ENCODE measurements at regions not wholly inside any gene's neighbourhood (a gene's known extent, or its start where the extent isn't known, plus 50 kb on each side); places are given as distances from the start of the nearest gene placed in this dataset.
"Not testable (repeated sequence)": the region's sequence is repeated elsewhere in the genome, so short reads cannot be mapped to it uniquely, and the experiment has no call there.

DNA sequence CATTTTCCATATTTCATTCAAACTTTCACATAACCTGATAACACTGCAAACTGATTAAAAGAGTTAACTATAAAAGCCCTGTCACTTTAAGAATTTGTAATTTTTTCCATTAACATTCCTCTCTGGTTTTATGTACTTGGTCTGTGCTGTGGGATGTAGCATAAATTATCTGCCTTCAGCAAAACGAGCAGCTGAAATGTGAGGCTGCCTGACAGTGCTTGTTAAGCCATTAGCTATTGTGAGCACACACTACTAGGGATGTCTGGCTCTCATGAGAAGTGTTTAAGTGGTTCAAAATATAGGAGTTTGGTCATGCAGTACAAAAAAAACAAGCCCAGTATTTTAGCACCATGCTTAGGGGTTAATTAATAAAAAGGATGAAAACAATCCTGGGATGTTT lies 63.0 kb downstream of the HOXA1 start:
- peak; percentile 49 for DNase-seq

DNA sequence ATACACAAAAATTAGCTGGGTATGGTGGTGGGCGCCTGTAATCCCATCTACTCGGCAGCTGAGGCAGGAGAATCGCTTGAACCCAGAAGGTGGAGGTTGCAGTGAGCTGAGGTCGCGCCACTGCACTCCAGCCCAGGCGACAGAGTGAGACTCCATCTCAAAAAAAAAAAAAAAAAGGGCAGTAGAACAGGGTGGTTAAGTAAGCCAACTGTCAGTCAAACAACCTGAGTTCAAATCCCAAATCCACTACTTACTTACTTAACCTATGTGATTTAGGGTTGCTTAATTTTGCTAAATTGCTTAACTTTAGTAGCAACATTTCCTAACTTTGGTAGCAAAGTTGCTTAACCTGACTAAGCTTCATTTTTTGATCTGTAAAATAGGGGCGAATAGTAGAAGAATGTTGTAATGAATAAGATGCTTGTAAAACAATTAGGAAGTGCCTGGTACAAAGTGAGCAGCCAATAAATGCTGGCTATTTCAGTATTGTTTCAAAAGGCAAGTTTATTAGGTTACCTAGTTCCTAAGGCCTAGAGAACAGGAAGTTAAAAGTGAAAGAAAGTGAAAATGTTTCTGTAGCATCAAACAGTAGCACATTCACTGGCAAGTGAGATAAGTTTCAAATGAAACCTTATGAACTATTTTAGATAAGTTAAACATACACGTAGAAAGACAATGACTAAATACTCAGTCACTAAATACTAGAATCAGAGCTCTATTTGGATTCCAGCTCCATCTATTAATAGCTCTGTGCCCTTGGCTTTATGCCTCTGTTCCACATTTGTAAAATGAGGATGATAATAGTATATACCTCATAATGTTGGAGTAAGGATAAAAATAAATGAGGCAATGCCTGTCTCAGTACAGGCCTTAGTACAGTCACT lies 64.3 kb downstream of the HOXA1 start:
- peak; percentile 23 for DNase-seq

DNA sequence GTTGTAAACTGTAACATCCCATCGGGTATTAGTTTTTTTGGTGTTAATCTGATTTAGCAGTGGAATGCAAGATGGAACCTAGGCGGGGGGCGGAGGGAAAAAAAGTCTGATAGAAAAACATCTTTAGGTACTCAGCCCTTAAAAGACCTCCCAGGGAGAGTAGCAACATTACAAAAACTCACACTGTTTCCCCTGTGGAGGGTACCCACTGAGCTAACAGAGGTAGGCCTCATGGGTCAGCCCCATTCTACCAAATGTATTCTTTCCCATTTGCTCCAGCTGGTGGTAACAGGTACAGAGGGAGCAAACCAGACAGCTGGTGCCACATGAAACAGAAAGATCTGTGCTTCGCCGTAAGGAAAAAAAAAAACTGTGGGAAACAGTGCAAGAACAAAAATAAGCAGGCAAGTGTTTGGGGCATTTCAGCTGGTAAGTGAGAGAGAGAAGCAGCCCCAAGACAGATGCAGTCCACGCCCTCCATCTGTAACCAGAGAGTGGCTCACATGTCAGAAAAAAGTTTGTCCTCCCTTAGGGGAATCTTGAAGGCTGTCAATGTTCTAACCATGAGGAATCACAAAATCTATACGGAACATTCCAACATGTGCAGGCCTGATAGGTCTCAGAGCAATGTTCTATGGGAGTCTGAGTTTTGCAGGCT lies 65.3 kb downstream of the HOXA1 start:
- no peak for DNase-seq

GRCh38 chr7:27025270-27025669 lies 70.5 kb downstream of the HOXA1 start:
- no peak for DNase-seq

GRCh38 chr7:27010068-27010467 lies 85.7 kb downstream of the HOXA1 start:
- DNase-seq = no peak

- no peak for DNase-seq
Measured at GRCh38 chr7:27000496-27000895, 95.3 kb downstream of the HOXA1 start.

DNA sequence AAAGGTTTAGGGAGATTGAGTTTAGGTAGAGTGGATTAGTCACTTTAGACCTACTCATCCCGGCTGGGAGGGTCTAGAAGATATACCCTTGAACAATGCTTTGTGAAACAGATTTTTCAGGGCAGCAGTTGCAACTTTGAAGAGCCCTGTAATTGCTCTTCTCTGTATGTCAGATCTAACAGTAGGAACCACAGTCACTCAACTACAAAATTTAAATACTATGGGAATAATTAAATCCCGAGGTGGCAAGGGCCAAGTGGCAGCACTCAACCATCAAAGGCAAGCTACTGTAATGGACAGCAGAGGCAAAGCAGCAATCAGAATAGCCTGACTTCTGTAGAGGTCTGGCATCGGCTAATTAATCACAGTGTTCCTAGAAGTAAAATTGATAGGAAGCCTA lies 97.5 kb downstream of the HOXA1 start:
- DNase-seq = not testable (repeated sequence)

DNA sequence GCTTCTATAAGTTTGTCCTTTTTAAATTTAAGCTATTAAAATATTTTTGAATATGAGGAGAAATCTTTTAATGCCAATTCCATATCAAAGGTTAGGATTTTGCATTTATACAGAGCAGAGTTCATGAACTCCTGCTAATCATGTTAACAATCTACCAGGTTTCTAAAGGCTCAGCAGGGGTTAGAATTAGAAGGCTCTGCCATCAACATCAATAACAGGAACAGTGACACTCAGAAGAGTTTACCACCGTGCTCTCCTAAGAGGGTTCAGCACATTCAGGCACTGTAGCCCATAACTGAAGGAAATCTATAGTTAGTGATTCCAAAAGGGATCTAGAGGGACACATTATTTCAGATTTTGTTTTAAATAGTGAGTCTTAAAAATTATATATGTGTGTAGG lies 100.1 kb downstream of the HOXA1 start:
- DNase-seq = peak; percentile 27

- DNase-seq = no peak
Measured at GRCh38 chr7:26993816-26994810, 101.7 kb downstream of the HOXA1 start.

DNA sequence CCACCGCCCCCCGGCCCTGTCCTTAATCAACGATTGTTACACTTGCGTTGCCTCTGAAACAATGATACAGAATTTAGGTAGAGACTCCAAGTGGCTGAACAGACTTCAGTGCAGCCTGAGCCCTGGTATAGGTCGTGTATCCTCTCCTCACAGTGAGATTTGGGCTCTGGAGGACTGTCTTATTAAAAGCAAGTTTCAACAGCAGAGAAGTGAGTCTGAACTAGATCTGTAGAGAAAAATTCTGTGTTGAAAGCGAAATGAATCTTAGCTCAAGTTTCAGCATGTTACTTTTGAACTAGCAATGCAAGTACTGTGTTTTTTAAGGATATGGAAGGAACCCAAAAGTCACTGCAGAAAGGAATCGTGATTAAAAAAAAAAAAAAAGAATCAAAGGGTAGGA lies 103.1 kb downstream of the HOXA1 start:
- no peak for DNase-seq

DNA sequence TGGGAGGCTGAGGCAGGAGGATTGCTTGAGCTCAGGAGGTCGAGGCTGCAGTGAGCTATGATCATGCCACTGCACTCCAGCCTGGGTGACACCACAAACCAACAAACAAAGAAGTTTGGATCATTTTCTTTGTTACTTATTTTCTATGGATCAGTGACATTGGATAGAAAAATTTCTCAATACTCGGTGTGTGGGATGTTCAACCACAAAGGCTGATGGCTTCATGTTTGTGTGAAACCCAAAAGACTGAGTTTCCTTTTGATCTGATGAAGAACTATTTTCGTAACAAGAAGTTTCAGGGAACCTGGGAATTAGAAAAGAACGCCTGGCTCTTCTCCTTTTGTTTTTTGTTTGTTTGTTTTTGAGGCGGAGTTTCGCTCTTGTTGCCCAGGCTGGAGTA lies 104.0 kb downstream of the HOXA1 start:
- DNase-seq = no peak

DNA sequence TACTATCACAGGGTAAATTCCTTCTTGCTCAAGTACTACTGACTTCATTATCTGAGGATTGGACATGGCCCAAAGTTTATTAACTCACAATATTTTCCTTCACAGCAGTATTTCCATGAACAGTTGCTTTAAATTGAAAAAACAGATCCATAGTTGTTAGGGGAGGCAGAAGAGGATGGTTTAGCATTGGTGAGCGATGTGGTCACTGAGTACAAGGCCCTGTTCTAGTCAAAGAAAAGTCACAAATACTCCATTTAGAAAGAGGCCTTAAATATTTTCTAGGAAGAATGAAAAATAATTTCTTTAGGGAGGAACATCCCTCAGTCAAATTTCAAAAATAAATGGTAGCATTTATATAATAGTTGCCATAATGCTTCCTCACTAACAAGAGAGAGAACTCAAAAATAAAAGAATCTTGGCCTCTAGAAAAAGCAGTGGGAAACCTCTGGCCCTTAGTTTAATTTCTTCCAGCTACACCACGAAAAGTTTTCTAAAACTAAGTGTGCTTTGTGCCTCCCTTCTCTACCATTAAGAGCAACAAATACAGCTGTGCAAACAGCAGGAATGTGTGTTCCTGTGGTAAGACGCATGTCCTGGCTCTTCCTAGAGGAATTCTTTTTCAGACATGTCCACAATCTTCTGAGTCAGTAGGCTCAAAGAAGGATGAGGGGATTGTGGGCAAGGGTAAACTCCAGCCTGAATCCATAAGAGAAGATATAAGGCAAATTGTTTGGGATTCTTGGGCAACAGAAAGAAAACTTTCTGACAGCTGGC lies 105.7 kb downstream of the HOXA1 start:
- DNase-seq = peak; percentile 24

GRCh38 chr7:26988836-26989374 lies 106.9 kb downstream of the HOXA1 start:
- no peak for DNase-seq

GRCh38 chr7:26987338-26987737 lies 108.5 kb downstream of the HOXA1 start:
- no peak for DNase-seq

DNA sequence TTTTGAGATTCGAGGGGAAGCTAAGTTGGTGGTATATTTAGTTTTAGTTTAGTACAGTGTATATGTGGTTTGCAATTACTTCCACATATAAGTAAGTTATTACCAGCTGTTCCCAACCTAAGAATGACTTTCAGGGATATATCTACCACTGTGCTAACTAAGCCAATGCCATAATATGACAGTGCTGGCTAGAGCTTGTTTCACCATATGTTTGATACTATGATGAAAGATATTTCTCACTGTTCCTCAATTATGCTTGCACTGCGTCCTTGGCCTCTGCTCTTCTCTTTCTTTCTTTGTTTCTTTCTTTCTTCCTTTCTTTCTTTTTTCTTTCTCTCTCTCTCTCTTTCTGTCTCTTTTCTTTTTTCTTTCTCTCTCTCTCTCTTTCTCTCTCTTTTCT lies 113.8 kb upstream of the SKAP2 start:
- no peak for DNase-seq

DNA sequence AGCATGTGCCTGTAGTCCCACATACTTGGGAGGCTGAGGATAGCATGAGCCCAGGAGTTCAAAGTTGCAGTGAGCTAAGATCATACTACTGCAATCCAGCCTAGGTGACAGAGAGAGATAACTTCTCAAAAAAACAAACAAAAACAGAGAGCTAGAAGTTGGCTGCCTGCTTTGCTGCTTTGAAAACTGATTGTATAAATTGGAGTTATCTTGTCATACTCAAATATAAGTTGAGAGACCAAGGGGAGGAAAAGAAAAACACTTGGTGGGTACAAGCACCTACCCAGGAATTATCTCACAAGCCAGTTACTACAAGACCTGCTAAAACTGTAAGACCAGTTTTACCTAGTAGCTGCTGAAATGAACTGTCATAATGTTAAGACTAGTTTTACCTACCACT lies 112.5 kb upstream of the SKAP2 start:
- DNase-seq = no peak

DNA sequence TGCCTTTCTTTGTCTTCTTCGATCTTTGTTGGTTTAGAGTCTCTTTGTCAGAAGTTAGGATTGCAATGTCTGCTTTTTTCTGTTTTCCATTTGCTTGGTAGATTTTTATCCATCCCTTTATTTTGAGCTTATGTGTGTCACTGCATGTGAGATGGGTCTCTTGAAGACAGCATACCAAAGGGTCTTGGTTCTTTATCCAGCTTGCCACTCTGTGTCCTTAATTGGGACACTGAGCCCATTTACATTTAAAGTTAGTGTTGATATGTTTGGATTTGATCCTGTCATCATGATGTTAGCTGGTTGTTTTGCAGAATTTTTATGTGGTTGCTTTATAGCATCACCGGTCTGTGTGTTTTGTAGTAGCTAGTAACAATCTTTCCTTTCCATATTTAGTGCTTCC lies 107.5 kb upstream of the SKAP2 start:
- DNase-seq = not testable (repeated sequence)

DNA sequence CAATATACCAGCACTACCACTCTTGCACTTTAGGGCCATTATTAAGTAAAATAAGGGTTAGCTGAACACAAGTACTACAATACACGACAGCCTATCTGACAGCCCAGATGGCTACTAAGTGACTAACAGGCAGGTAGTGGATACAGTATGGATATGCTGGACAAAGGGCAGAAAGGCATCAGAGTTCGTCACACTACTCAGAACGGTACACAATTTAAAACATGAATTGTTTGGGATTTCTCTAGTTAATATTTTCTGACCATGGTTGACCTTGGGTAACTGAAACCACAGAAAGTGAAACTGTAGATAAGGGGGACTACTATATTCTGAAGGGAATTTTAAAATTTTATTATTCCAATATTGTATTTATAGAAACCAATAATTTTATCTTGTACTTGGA lies 101.3 kb upstream of the SKAP2 start:
- DNase-seq = no peak

GRCh38 chr7:26964156-26964808 lies 99.9 kb upstream of the SKAP2 start:
- no peak for DNase-seq

- DNase-seq = no peak
Measured at GRCh38 chr7:26959290-26959689, 94.9 kb upstream of the SKAP2 start.

- DNase-seq = no peak
Measured at GRCh38 chr7:26958834-26959233, 94.4 kb upstream of the SKAP2 start.

- no peak for DNase-seq
Measured at GRCh38 chr7:26955516-26955915, 91.1 kb upstream of the SKAP2 start.

Data from NCI-H510A treated with DMSO at 0.1 percent for 48 hours (cell line).